H9 (cell line): ENCODE measurements at regions not wholly inside any gene's neighbourhood (a gene's known extent, or its start where the extent isn't known, plus 50 kb on each side); places are given as distances from the start of the nearest gene placed in this dataset.

Source experiments
- DNase-seq: peaks from one replicate; pipeline ENCODE4 v3.0.0-alpha.2; 2017
- H2AFZ ChIP-seq: one replicate; pipeline ENCODE4 v1.6.1; 2013; ENCODE audit warnings: mild to moderate bottlenecking, low read length, control low read depth, moderate library complexity
- H2AK5ac ChIP-seq: 2 replicates; pipeline ENCODE4 v1.6.1; 2013; ENCODE audit warnings: low read length, control low read depth, mixed read lengths; ENCODE audit not compliant: insufficient read length
- H2BK120ac ChIP-seq: one replicate; pipeline ENCODE4 v1.6.1; 2013; ENCODE audit warnings: low read depth, mild to moderate bottlenecking, low read length, control low read depth, inconsistent platforms; ENCODE audit not compliant: poor library complexity, severe bottlenecking
- H2BK12ac ChIP-seq: 2 replicates; pipeline ENCODE4 v1.6.1; 2013; ENCODE audit warnings: low read length, control low read depth, mixed read lengths, low read depth; ENCODE audit not compliant: insufficient read length
- H2BK15ac ChIP-seq: 2 replicates; pipeline ENCODE4 v1.6.1; 2013; ENCODE audit warnings: low read depth, low read length, control low read depth
- H2BK20ac ChIP-seq: one replicate; pipeline ENCODE4 v1.6.1; 2013; ENCODE audit warnings: low read depth, mild to moderate bottlenecking, low read length, control low read depth, inconsistent platforms; ENCODE audit not compliant: poor library complexity, severe bottlenecking
- H2BK5ac ChIP-seq: 2 replicates; pipeline ENCODE4 v1.6.1; 2013; ENCODE audit warnings: low read length, control low read depth, mixed read lengths; ENCODE audit not compliant: insufficient read length
- H3K14ac ChIP-seq: 2 replicates; pipeline ENCODE4 v1.6.1; 2013; ENCODE audit warnings: low read length, control low read depth; ENCODE audit not compliant: insufficient read depth
- H3K18ac ChIP-seq: 2 replicates; pipeline ENCODE4 v1.6.1; 2013; ENCODE audit warnings: low read depth, mild to moderate bottlenecking, mixed read lengths, low read length, control low read depth; ENCODE audit not compliant: insufficient read length
- H3K23ac ChIP-seq: 2 replicates; pipeline ENCODE4 v1.6.1; 2013; ENCODE audit warnings: low read length, control low read depth, mixed read lengths, low read depth; ENCODE audit not compliant: insufficient read length
- H3K23me2 ChIP-seq: 2 replicates; pipeline ENCODE4 v1.6.1; 2013; ENCODE audit warnings: low read depth, mild to moderate bottlenecking, mixed read lengths, low read length, control low read depth; ENCODE audit not compliant: insufficient read length, poor library complexity, severe bottlenecking
- H3K27ac ChIP-seq: 2 replicates; pipeline ENCODE4 v1.5.1; 2013; ENCODE audit warnings: low read length, control low read depth, mixed read lengths, low read depth; ENCODE audit not compliant: insufficient read length
- H3K27me3 ChIP-seq: 2 replicates; pipeline ENCODE4 v1.6.1; 2013; ENCODE audit warnings: low read length, control low read depth, inconsistent platforms; ENCODE audit not compliant: insufficient read depth
- H3K4ac ChIP-seq: 2 replicates; pipeline ENCODE4 v1.6.1; 2013; ENCODE audit warnings: low read depth, mild to moderate bottlenecking, control low read depth, inconsistent platforms, low read length, moderate library complexity
- H3K4me1 ChIP-seq: 2 replicates; pipeline ENCODE4 v1.6.1; 2013; ENCODE audit warnings: low read length, control low read depth, inconsistent platforms; ENCODE audit not compliant: insufficient read depth
- H3K4me2 ChIP-seq: 2 replicates; pipeline ENCODE4 v1.6.1; 2013; ENCODE audit warnings: low read length, control low read depth, mixed read lengths; ENCODE audit not compliant: insufficient read length, insufficient read depth
- H3K56ac ChIP-seq: 2 replicates; pipeline ENCODE4 v1.6.1; 2013; ENCODE audit warnings: low read depth, mild to moderate bottlenecking, mixed read lengths, low read length, control low read depth; ENCODE audit not compliant: insufficient read length
- H3K79me1 ChIP-seq: 2 replicates; pipeline ENCODE4 v1.6.1; 2013; ENCODE audit warnings: low read depth, mild to moderate bottlenecking, moderate library complexity, low read length, control low read depth, inconsistent platforms; ENCODE audit not compliant: insufficient read depth, poor library complexity, severe bottlenecking
- H3K79me2 ChIP-seq: 2 replicates; pipeline ENCODE4 v1.6.1; 2013; ENCODE audit warnings: low read length, control low read depth, inconsistent platforms; ENCODE audit not compliant: insufficient read depth
- H3K9ac ChIP-seq: 2 replicates; pipeline ENCODE4 v1.6.1; 2013; ENCODE audit warnings: low read length, control low read depth, mixed read lengths; ENCODE audit not compliant: insufficient read length; ENCODE audit errors: extremely low read depth
- H3K9me3 ChIP-seq: one replicate; pipeline ENCODE4 v1.6.1; 2013; ENCODE audit warnings: low read depth, low read length, inconsistent platforms; ENCODE audit not compliant: control insufficient read depth
- H3T11ph ChIP-seq: one replicate; pipeline ENCODE4 v1.6.1; 2013; ENCODE audit warnings: mild to moderate bottlenecking, low read length, control low read depth, inconsistent platforms
- H4K20me1 ChIP-seq: one replicate; pipeline ENCODE4 v1.6.1; 2013; ENCODE audit not compliant: control insufficient read depth, insufficient read length, insufficient read depth
- H4K5ac ChIP-seq: 2 replicates; pipeline ENCODE4 v1.6.1; 2013; ENCODE audit warnings: low read depth, mild to moderate bottlenecking, mixed read lengths, low read length, control low read depth; ENCODE audit not compliant: insufficient read length
- H4K8ac ChIP-seq: replicated peaks from 2 replicates; pipeline ENCODE4 v1.6.1; 2013; ENCODE audit warnings: low read length, control low read depth, mixed read lengths, low read depth; ENCODE audit not compliant: insufficient read length
- H4K91ac ChIP-seq: 2 replicates; pipeline ENCODE4 v1.6.1; 2013; ENCODE audit warnings: low read depth, mild to moderate bottlenecking, moderate library complexity, mixed read lengths, low read length, control low read depth; ENCODE audit not compliant: insufficient read length
- H3K27ac Mint-ChIP-seq, 3 experiments: 2 replicates in 2 of 3; 3 replicates in 1 of 3; pipeline ENCODE4 v1.8.0; 2020 to 2021; ENCODE audit warnings: mixed read lengths in 3 of 3, mild to moderate bottlenecking in 1 of 3, moderate library complexity in 1 of 3
- H3K27me3 Mint-ChIP-seq: 2 replicates; pipeline ENCODE4 v1.8.0; 2021; ENCODE audit warnings: low read depth, mild to moderate bottlenecking, moderate library complexity, mixed read lengths
- H3K36me3 Mint-ChIP-seq, 3 experiments: 2 replicates in 2 of 3; 3 replicates in 1 of 3; pipeline ENCODE4 v1.8.0; 2020 to 2021; ENCODE audit warnings: low read depth in 3 of 3, mixed read lengths in 3 of 3; ENCODE audit not compliant: insufficient read depth in 1 of 3
- H3K4me1 Mint-ChIP-seq, 2 experiments: 2 replicates each; pipeline ENCODE4 v1.8.0; 2020; ENCODE audit warnings: mixed read lengths in 2 of 2
- H3K4me3 Mint-ChIP-seq, 2 experiments: 2 replicates in 1 of 2; 3 replicates in 1 of 2; pipeline ENCODE4 v1.8.0; 2020 to 2021; ENCODE audit warnings: mild to moderate bottlenecking in 2 of 2, mixed read lengths in 2 of 2, moderate library complexity in 1 of 2
- H3K9me3 Mint-ChIP-seq, 2 experiments: 2 replicates in 1 of 2; 3 replicates in 1 of 2; pipeline ENCODE4 v1.8.0; 2020; ENCODE audit warnings: mild to moderate bottlenecking in 2 of 2, mixed read lengths in 2 of 2, moderate library complexity in 1 of 2
- WGBS: extraction: QIAGEN DNeasy Blood & Tissue Kit; methylation state at CpG from one replicate; pipeline ENCODE4 v1.1.7; 2013; ENCODE audit warnings: missing lambda C conversion rate, low lambda C conversion rate, mixed read lengths; ENCODE audit not compliant: insufficient read length; ENCODE audit errors: extremely low coverage; 5-methylcytosine and 5-hydroxymethylcytosine counted together
- TF ChIP-seq, protein P1 (sequence below): fragments of 200-600 bp; sonication (generic); conservative IDR thresholded peaks from 3 replicates; pipeline ENCODE4 v1.8.0; 2021; ENCODE audit warnings: antibody characterized with exemption, mild to moderate bottlenecking

DNA sequence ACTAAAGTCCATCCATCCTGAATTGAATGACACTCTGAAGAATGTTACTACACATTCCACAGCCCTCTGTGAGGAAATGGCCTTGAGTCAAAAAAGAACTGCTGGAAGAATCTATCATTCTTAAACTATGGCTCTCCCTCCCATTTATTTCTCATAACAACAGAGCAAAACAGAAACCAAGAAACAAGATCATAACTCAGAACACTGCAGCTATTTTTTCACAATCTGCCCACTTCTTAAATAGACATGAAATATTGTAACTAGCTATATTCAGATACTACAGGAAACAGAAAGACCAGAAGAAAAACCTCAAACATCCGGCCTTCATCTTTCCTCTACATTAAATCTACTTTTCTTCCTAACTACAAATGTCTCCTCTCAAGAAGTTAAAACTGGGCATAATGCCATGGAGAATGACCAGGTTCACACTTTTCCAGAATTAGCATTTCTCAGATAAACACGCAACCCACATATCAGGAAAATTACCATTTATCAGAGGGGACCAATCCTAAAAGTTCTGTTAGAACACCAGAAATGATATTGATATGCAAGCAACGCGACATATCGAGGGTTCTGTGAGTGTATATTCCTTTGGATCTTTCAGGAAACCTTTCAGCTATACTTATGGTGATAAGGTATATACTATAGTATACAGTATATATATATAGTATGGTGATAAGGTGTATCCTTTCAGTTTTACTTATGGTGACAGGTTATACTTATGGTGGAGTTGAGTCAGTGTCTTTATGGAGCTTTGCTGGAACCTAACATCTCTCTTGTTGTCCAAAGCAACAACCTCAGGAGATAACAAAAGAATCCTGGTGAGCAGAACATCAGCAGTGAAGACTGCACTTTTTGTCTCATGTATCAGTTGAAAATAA lies 60.4 kb upstream of the IRF2 start:
- Histone ChIP-seq H2BK5ac (no peak overlapping the region), H4K20me1 (no peaks in the 10 kb centered on the region), H4K8ac (no peak overlapping the region), H3K27me3 (no peaks in the 10 kb centered on the region), H2BK12ac (no peak overlapping the region), H3T11ph (no peak overlapping the region), H3K9me3 (no peaks in the 10 kb centered on the region), H3K56ac (no peak overlapping the region), H4K91ac (no peak overlapping the region), H3K18ac (no peak overlapping the region), H2BK15ac (no peak overlapping the region), H2AFZ (no peak overlapping the region), H2BK20ac (no peak overlapping the region), H3K4ac (no peak overlapping the region), H3K4me2 (no peak overlapping the region), H3K79me1 (no peaks in the 10 kb centered on the region), H2AK5ac (no peak overlapping the region), H2BK120ac (no peak overlapping the region), H4K5ac (no peak overlapping the region), H3K27ac (no peak overlapping the region), H3K79me2 (no peaks in the 10 kb centered on the region), H3K4me1 (no peaks in the 10 kb centered on the region), H3K23me2 (peaks cover 4% of the 10 kb centered on the region), H3K23ac (no peak overlapping the region), H3K9ac (no peak overlapping the region), H3K14ac (no peak overlapping the region)
- TF ChIP-seq, protein P1, sequence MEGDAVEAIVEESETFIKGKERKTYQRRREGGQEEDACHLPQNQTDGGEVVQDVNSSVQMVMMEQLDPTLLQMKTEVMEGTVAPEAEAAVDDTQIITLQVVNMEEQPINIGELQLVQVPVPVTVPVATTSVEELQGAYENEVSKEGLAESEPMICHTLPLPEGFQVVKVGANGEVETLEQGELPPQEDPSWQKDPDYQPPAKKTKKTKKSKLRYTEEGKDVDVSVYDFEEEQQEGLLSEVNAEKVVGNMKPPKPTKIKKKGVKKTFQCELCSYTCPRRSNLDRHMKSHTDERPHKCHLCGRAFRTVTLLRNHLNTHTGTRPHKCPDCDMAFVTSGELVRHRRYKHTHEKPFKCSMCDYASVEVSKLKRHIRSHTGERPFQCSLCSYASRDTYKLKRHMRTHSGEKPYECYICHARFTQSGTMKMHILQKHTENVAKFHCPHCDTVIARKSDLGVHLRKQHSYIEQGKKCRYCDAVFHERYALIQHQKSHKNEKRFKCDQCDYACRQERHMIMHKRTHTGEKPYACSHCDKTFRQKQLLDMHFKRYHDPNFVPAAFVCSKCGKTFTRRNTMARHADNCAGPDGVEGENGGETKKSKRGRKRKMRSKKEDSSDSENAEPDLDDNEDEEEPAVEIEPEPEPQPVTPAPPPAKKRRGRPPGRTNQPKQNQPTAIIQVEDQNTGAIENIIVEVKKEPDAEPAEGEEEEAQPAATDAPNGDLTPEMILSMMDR: no peak
- DNase-seq: no peak
- Mint-ChIP-seq H3K36me3 (peaks cover 0 to 2% (median 0%) of the 10 kb centered on the region in 3 experiments; a peak in 2 of 7 replicates), H3K27me3 (no peaks in the 10 kb centered on the region), H3K9me3 (no peaks in the 10 kb centered on the region), H3K27ac (no peak overlapping the region; a peak in 1 of 7 replicates), H3K4me3 (no peak overlapping the region), H3K4me1 (peaks cover 21% of the 10 kb centered on the region in 2 experiments)
- WGBS: no CpG with 5 or more reads among the region's 5 CpGs
